Ishikawa (cell line): ENCODE measurements at regions not wholly inside any gene's neighbourhood (a gene's known extent, or its start where the extent isn't known, plus 50 kb on each side); places are given as distances from the start of the nearest gene placed in this dataset.

Experiments used
- CEBPB ChIP-seq: IDR thresholded peaks from 2 replicates; pipeline ENCODE4 v1.6.1; 2012
- EGR1 ChIP-seq: IDR thresholded peaks from 2 replicates; pipeline ENCODE4 v1.6.1; 2012
- NFIC ChIP-seq: IDR thresholded peaks from 2 replicates; pipeline ENCODE4 v1.6.1; 2012
- RAD21 ChIP-seq: IDR thresholded peaks from 2 replicates; pipeline ENCODE4 v1.6.1; 2012; ENCODE audit warnings: low read depth
- TAF1 ChIP-seq: IDR thresholded peaks from 2 replicates; pipeline ENCODE4 v1.6.1; 2012; ENCODE audit warnings: low read depth, mild to moderate bottlenecking
- TCF12 ChIP-seq: IDR thresholded peaks from 2 replicates; pipeline ENCODE4 v1.6.1; 2012; ENCODE audit warnings: low read depth
- TF ChIP-seq, protein P1 (sequence below): IDR thresholded peaks from 2 replicates; pipeline ENCODE4 v1.6.1; 2012
- TF ChIP-seq, protein P2 (sequence below): IDR thresholded peaks from 2 replicates; pipeline ENCODE4 v1.6.1; 2012; ENCODE audit warnings: low read depth, mild to moderate bottlenecking
- TF ChIP-seq, protein P3 (sequence below): IDR thresholded peaks from 2 replicates; pipeline ENCODE4 v1.6.1; 2012

DNA sequence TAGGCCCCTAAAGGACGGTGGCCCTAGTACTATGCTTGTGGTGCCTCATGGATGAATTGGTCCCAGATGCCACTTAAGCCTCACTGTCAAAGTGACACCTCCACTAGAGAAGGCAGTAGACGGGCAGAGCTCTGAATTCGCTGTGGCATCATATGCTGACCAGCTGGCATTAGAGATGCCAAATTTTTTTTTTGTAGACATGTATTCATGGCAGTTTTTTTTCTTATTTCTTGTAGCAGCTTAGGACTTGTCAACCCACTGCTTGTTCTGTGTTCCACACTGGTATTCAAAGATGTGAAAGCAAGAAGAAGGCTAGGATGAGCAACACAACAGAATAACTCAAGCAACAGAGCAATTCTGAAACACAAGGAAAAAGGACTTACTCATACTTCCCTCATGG, 212.5 kb downstream of the DLEU7 start:
- TF ChIP-seq TCF12, result no peak
- TF ChIP-seq, protein P1, sequence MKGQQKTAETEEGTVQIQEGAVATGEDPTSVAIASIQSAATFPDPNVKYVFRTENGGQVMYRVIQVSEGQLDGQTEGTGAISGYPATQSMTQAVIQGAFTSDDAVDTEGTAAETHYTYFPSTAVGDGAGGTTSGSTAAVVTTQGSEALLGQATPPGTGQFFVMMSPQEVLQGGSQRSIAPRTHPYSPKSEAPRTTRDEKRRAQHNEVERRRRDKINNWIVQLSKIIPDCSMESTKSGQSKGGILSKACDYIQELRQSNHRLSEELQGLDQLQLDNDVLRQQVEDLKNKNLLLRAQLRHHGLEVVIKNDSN, result no peak
- TF ChIP-seq, protein P2, sequence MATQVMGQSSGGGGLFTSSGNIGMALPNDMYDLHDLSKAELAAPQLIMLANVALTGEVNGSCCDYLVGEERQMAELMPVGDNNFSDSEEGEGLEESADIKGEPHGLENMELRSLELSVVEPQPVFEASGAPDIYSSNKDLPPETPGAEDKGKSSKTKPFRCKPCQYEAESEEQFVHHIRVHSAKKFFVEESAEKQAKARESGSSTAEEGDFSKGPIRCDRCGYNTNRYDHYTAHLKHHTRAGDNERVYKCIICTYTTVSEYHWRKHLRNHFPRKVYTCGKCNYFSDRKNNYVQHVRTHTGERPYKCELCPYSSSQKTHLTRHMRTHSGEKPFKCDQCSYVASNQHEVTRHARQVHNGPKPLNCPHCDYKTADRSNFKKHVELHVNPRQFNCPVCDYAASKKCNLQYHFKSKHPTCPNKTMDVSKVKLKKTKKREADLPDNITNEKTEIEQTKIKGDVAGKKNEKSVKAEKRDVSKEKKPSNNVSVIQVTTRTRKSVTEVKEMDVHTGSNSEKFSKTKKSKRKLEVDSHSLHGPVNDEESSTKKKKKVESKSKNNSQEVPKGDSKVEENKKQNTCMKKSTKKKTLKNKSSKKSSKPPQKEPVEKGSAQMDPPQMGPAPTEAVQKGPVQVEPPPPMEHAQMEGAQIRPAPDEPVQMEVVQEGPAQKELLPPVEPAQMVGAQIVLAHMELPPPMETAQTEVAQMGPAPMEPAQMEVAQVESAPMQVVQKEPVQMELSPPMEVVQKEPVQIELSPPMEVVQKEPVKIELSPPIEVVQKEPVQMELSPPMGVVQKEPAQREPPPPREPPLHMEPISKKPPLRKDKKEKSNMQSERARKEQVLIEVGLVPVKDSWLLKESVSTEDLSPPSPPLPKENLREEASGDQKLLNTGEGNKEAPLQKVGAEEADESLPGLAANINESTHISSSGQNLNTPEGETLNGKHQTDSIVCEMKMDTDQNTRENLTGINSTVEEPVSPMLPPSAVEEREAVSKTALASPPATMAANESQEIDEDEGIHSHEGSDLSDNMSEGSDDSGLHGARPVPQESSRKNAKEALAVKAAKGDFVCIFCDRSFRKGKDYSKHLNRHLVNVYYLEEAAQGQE, result no peak
- no peak for TF ChIP-seq RAD21
- no peak for TF ChIP-seq EGR1
- no peak for TF ChIP-seq NFIC
- no peak for TF ChIP-seq TAF1
- TF ChIP-seq, protein P3, sequence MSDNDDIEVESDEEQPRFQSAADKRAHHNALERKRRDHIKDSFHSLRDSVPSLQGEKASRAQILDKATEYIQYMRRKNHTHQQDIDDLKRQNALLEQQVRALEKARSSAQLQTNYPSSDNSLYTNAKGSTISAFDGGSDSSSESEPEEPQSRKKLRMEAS, result no peak
- no peak for TF ChIP-seq CEBPB
